ENCODE measurements at regions not wholly inside any gene's neighbourhood (a gene's known extent, or its start where the extent isn't known, plus 50 kb on each side); places are given as distances from the start of the nearest gene placed in this dataset.

GRCh38 chr3:35394905-35395304 lies 244.4 kb upstream of the ARPP21 start:
- Mint-ChIP-seq H3K4me3 (ENCODE audit: unreplicated experiment) (no peak overlapping the region), H3K4me1 (ENCODE audit: low read depth, unreplicated experiment) (no peaks in the 10 kb centered on the region), H3K9me3 (ENCODE audit: unreplicated experiment) (no peaks in the 10 kb centered on the region), H3K27me3 (ENCODE audit: insufficient read depth, unreplicated experiment) (no peaks in the 10 kb centered on the region), H3K27ac (ENCODE audit: unreplicated experiment) (no peak overlapping the region), H3K36me3 (ENCODE audit: insufficient read depth, unreplicated experiment) (no peaks in the 10 kb centered on the region)
- Histone ChIP-seq H3K9me3 (no peaks in the 10 kb centered on the region), H3K27me3 (replicated peaks; ENCODE audit: control insufficient read depth, insufficient read depth, low read length) (no peaks in the 10 kb centered on the region), H3K36me3 (ENCODE audit: control insufficient read depth, insufficient read depth, low read length) (no peaks in the 10 kb centered on the region), H3K4me3 (ENCODE audit: low read depth, low read length) (no peak overlapping the region), H3K4me1 (no peaks in the 10 kb centered on the region)
- CTCF ChIA-PET = no interaction called here
- intact Hi-C loops (cut with micrococcal nuclease; ENCODE audit: unreplicated experiment) = no loop called here
- no peak for TF ChIP-seq CTCF (IDR thresholded peaks at IDR 0.05; ENCODE audit: insufficient read depth in 1 of 2, low read depth in 1 of 2, low read length in 1 of 2, severe bottlenecking in 1 of 2, unreplicated experiment in 1 of 2)
- no peak for DNase-seq
- no TSS peak for BruUV-seq (replicated peaks)
- POLR2A ChIA-PET = no interaction called here

DNA sequence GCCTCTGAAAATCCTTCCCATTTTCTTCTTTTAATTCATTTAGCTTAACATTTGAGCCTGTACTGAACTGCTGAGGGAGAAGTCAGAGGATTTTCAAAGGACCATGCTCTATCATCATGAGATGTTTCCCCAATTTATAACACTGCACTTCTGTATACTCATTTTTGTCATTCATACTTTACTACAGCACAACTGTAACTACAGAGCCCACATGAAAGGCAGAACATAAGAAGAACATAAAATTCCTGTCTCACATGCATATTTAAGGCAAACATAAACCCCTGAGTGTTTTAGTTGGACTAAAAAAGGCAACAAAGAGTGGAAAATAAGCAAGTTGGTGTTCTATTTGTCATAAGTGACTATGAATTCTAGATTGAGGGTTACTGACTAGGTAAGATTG lies 237.7 kb upstream of the ARPP21 start:
- Histone ChIP-seq H3K4me3 (ENCODE audit: low read depth, low read length) (no peak overlapping the region), H3K36me3 (ENCODE audit: control insufficient read depth, insufficient read depth, low read length) (no peaks in the 10 kb centered on the region), H3K27me3 (replicated peaks; ENCODE audit: control insufficient read depth, insufficient read depth, low read length) (no peaks in the 10 kb centered on the region), H3K4me1 (no peaks in the 10 kb centered on the region), H3K9me3 (no peaks in the 10 kb centered on the region)
- no peaks in the 10 kb centered on the region for H3K36me3 Mint-ChIP-seq (ENCODE audit: insufficient read depth, unreplicated experiment)
- no peaks in the 10 kb centered on the region for H3K9me3 Mint-ChIP-seq (ENCODE audit: unreplicated experiment)
- POLR2A ChIA-PET = no interaction called here
- no TSS peak for BruUV-seq (replicated peaks)
- peaks cover 4% of the 10 kb centered on the region for H3K27me3 Mint-ChIP-seq (ENCODE audit: insufficient read depth, unreplicated experiment)
- CTCF ChIA-PET = no interaction called here
- H3K4me1 Mint-ChIP-seq (ENCODE audit: low read depth, unreplicated experiment) = no peaks in the 10 kb centered on the region
- DNase-seq = no peak
- no peak overlapping the region for H3K27ac Mint-ChIP-seq (ENCODE audit: unreplicated experiment)
- no peak for TF ChIP-seq CTCF (IDR thresholded peaks at IDR 0.05; ENCODE audit: insufficient read depth in 1 of 2, low read depth in 1 of 2, low read length in 1 of 2, severe bottlenecking in 1 of 2, unreplicated experiment in 1 of 2)
- intact Hi-C loops (cut with micrococcal nuclease; ENCODE audit: unreplicated experiment) = no loop called here
- H3K4me3 Mint-ChIP-seq (ENCODE audit: unreplicated experiment) = no peak overlapping the region

DNA sequence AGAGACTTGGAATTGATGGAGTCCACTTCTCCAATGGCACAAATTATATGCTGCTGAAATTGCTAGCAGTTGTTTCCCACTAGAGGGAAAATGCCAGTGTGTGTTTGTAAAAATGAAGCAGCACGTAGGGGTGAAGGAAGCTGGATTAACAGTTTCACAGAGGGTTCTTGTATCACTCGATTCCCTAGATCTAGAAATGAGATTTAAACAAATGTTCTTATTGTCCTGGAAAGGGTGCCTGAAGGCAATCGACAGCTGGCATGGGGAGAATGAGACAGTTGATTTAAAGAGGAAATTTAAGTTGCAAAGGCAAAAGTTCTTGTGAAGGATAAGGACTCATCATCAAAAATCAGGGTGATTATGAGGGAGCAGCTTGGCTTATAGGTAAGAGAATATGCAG lies 234.8 kb upstream of the ARPP21 start:
- intact Hi-C loops (cut with micrococcal nuclease; ENCODE audit: unreplicated experiment) = no loop called here
- POLR2A ChIA-PET = no interaction called here
- Histone ChIP-seq H3K27me3 (replicated peaks; ENCODE audit: control insufficient read depth, insufficient read depth, low read length) (no peaks in the 10 kb centered on the region), H3K9me3 (no peaks in the 10 kb centered on the region), H3K36me3 (ENCODE audit: control insufficient read depth, insufficient read depth, low read length) (no peaks in the 10 kb centered on the region), H3K4me3 (ENCODE audit: low read depth, low read length) (no peak overlapping the region), H3K4me1 (no peaks in the 10 kb centered on the region)
- no peak for TF ChIP-seq CTCF (IDR thresholded peaks at IDR 0.05; ENCODE audit: insufficient read depth in 1 of 2, low read depth in 1 of 2, low read length in 1 of 2, severe bottlenecking in 1 of 2, unreplicated experiment in 1 of 2)
- Mint-ChIP-seq H3K4me3 (ENCODE audit: unreplicated experiment) (no peak overlapping the region), H3K27me3 (ENCODE audit: insufficient read depth, unreplicated experiment) (peaks cover 14% of the 10 kb centered on the region), H3K36me3 (ENCODE audit: insufficient read depth, unreplicated experiment) (no peaks in the 10 kb centered on the region), H3K27ac (ENCODE audit: unreplicated experiment) (no peak overlapping the region), H3K4me1 (ENCODE audit: low read depth, unreplicated experiment) (no peaks in the 10 kb centered on the region), H3K9me3 (ENCODE audit: unreplicated experiment) (no peaks in the 10 kb centered on the region)
- CTCF ChIA-PET = no interaction called here
- no TSS peak for BruUV-seq (replicated peaks)
- DNase-seq = no peak

Measured in Caco-2 (cell line).